ES-I3 (cell line): ENCODE measurements at regions not wholly inside any gene's neighbourhood (a gene's known extent, or its start where the extent isn't known, plus 50 kb on each side); places are given as distances from the start of the nearest gene placed in this dataset.

Experiments
- H3K36me3 ChIP-seq: 2 replicates; pipeline ENCODE4 v1.6.1; 2013; ENCODE audit warnings: mild to moderate bottlenecking, low read length, control low read depth, moderate library complexity; ENCODE audit not compliant: insufficient read depth
- H3K4me1 ChIP-seq: 2 replicates; pipeline ENCODE4 v1.6.1; 2013; ENCODE audit warnings: mild to moderate bottlenecking, control low read depth, low read length; ENCODE audit not compliant: insufficient read depth
- H3K9ac ChIP-seq: 2 replicates; pipeline ENCODE4 v1.6.1; 2013; ENCODE audit warnings: low read depth, mild to moderate bottlenecking, low read length, moderate library complexity
- H3K9me3 ChIP-seq: 2 replicates; pipeline ENCODE4 v1.6.1; 2013; ENCODE audit warnings: mild to moderate bottlenecking, low read length, moderate library complexity; ENCODE audit not compliant: control insufficient read depth, insufficient read depth

- no peaks in the 10 kb centered on the region for H3K36me3 ChIP-seq
- no peaks in the 10 kb centered on the region for H3K4me1 ChIP-seq
- no peak overlapping the region for H3K9ac ChIP-seq
- no peaks in the 10 kb centered on the region for H3K9me3 ChIP-seq
These were observed 98.3 kb downstream of the MEX3B start for GRCh38 chr15:81947548-81947947.

- no peaks in the 10 kb centered on the region for H3K4me1 ChIP-seq
- H3K36me3 ChIP-seq, result no peaks in the 10 kb centered on the region
- H3K9me3 ChIP-seq, result no peaks in the 10 kb centered on the region; the same call in 1 of the 2 replicates
- no peak overlapping the region for H3K9ac ChIP-seq
These were observed 100.7 kb downstream of the MEX3B start for GRCh38 chr15:81945014-81945615.

DNA sequence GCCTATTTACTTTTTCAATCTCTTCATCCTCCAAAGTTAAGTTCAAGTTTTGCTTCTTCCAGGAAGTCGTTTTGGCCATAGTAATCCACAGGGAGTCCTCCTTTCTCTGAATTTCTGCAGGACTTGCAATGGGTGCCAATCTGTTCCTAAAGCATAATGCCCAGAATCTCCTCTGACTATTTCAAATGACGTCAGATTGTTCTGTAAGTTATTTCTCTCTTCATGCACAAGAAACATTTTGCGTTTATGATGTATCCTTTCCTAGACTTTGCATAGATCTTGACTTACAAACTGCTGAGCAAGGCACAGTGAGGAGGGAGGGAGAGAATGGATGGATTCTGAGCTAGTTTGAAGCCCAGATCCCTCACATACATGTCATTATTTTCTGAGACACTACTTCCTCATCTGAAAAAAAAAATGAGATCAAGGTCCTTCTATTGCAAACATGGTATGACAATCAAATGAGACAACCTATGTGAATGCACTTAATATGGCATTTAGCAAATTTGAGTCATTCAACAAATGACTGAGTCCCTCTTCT lies 103.1 kb downstream of the MEX3B start:
- H3K9ac ChIP-seq, result no peak overlapping the region
- no peaks in the 10 kb centered on the region for H3K4me1 ChIP-seq
- no peaks in the 10 kb centered on the region for H3K36me3 ChIP-seq
- no peaks in the 10 kb centered on the region; the same call in 1 of the 2 replicates for H3K9me3 ChIP-seq

DNA sequence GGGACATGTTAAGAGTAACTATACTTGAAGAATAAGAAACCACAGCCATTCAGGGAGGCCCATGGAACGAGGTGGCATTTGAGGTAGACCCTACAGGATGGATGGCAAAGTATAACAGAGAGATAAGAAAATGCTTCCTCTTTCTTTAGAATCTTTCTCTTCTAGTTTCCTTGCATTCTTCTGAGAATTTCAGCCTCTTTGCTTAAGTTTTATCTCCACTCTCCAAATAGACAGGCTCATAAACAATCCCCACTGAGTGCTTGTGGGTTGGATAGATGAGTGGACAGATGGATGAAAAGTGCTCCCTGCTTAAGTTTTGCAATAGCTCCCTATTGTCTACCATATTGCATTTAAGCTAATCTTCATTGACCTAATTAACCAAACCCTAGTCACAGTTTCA lies 103.7 kb downstream of the MEX3B start:
- Histone ChIP-seq H3K9ac (no peak overlapping the region), H3K36me3 (no peaks in the 10 kb centered on the region), H3K4me1 (no peaks in the 10 kb centered on the region), H3K9me3 (no peaks in the 10 kb centered on the region; the same call in 1 of the 2 replicates)

DNA sequence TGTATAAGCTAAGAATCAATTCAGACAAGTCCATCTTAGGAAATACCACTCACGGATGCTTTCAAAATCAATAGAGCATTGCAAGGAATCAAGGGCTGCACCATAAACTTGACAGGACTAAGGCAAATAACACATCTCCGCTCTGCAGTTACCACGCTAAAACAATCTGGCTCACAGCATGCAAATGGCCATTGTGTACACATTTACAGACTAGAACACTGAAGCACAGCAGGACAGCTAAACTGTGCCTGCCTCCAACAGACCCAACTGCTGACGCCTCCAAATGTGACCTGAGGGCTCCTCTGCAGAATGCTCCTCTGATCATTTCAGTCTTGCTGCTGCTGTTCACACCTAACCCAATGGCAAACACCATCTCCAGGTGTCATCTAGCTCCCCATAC lies 104.3 kb downstream of the MEX3B start:
- Histone ChIP-seq H3K36me3 (no peaks in the 10 kb centered on the region), H3K9ac (no peak overlapping the region), H3K4me1 (no peaks in the 10 kb centered on the region), H3K9me3 (no peaks in the 10 kb centered on the region; the same call in 1 of the 2 replicates)

DNA sequence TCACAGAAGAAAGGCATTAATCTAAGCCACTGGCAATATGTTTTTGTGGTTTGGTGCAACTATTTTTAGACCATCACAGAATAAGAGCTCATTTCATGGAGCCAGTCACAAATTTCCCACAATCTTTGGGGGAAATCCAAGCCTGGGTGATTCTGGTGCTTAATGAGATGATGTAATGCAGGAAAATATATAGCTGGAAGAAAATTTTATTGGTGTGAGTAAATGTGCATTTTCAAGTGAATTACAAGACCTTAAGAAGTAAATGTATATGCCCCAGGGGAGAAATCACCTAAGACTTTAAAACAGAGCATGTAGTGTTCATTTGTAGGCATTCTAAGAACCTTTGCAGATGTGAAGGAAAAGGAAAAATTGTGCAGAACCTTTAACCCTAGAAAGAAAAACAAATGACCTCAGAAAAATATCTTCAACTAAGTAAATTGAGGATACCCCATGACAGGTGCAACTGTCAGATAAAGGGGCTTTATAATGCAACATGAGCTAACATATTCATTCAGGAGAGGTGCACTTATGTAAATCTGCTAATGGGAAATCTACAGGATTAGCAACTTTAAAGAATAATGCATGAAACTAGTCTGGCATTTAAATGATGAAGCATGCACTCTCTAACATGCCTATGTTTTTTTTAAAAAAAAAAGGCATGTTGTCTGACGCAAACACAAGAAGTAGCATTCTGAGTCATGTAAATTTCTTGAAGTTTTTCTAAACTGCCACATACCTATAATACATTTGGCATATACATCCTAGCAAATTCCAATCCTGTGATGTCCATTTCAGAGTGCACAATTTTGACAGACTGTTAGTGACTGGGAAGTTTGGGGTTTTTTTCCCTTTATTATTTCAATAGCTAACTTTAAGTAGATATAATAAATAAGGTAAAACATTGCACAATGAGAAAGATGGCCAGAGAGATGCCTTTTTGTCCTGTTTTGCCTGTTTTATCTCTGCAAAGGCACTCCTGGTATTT lies 105.1 kb downstream of the MEX3B start:
- Histone ChIP-seq H3K9me3 (no peaks in the 10 kb centered on the region; the same call in 1 of the 2 replicates), H3K9ac (no peak overlapping the region), H3K4me1 (no peaks in the 10 kb centered on the region), H3K36me3 (no peaks in the 10 kb centered on the region)

DNA sequence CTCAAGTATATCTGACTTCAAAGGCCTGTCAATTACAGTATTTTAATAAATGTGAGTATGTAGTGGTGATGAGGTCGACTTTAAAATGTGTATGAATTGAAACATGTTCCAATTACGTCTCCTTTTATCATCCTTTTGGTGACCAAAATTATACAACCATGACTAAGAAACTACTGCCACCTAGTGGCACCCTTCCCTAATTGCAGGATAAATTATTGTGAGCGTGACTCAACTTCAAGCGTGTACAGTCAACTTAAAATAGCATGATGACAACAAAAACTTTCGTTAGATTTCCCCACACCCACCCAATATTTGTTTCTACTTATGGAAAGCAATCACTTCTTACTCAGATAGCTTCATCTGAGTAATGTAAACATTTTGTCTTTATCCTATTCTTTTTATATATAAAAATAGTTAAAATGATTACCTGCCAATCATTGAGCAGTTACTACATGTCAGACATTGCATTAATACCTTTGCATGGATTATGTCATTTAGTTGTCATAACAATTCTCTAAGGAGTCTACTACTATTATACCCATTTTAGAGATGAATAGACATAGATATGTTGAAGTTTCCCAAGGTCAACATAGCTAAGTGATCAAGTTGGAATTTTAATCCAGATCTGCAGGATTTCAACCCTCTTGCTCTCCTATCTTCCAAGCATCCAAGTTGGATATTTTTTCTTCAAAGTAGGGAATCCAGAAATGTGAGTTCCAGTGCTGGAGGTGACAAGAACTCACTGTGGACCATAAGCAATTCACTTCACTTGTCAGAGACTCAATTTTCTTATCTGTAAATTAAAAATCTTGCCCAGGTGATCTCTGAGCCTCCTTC lies 106.0 kb downstream of the MEX3B start:
- Histone ChIP-seq H3K36me3 (no peaks in the 10 kb centered on the region), H3K9me3 (no peaks in the 10 kb centered on the region; the same call in 1 of the 2 replicates), H3K9ac (no peak overlapping the region), H3K4me1 (no peaks in the 10 kb centered on the region)

DNA sequence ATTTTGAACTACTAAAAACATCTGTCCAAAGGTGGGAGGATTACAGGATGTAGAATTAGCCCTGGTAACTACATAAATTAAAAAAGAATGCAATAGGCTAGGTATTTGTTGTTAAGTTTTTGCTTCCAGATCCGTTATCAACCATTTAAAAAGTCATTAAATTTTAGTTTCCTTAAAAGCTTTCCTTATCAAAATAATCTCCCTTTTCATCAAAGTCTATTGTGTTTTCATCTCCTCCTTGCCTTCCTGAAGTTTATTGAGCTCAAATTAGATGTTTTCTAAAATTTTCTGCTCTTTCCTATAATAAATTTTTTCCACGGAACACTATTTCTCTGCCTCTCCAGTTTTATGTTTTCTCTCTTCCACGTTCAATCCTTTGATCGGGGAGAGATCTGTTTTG lies 108.6 kb downstream of the MEX3B start:
- no peaks in the 10 kb centered on the region for H3K36me3 ChIP-seq
- H3K4me1 ChIP-seq, result no peaks in the 10 kb centered on the region
- H3K9me3 ChIP-seq, result no peaks in the 10 kb centered on the region; the same call in 1 of the 2 replicates
- no peak overlapping the region for H3K9ac ChIP-seq

DNA sequence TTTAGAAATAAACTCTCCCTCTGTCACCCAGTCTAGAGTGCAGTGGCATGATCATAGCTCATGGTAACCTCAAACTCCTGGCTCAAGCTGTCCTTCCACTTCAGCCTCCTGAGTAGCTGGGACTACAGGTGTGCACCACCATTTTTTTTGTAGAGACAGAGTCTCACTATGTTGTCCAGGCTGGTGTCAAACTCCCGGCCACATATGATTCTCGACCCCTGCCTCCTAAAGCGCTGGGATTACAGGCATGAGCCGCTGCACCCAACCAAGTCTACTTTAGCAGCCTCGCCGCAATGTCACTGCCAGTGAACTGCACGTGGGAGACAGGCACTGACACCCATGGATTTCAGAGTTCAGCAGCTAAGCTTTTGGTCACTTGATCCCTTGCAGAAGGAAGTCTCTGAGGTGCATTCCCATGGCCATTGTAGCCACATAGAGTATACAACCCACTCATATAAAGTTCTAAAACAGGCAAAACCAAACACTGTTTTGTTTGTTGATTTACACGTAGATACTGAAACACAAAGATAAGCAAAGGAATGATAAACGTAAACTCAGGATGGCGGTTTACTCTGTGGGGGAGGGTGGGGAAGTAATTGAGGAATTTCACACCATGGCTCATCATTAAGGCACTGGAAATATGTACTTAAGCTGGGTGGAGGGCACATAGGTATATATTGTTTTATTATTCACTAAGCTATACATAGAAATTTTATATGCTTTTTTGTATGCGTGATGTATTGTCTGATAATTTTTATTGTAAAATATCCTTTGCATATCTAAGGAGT lies 115.0 kb downstream of the MEX3B start:
- no peaks in the 10 kb centered on the region for H3K9me3 ChIP-seq
- H3K4me1 ChIP-seq, result no peaks in the 10 kb centered on the region
- H3K9ac ChIP-seq, result no peak overlapping the region
- no peaks in the 10 kb centered on the region for H3K36me3 ChIP-seq

GRCh38 chr15:81929557-81929956 lies 116.3 kb downstream of the MEX3B start:
- H3K4me1 ChIP-seq, result no peaks in the 10 kb centered on the region
- H3K36me3 ChIP-seq, result no peaks in the 10 kb centered on the region
- no peak overlapping the region for H3K9ac ChIP-seq
- H3K9me3 ChIP-seq, result no peaks in the 10 kb centered on the region

DNA sequence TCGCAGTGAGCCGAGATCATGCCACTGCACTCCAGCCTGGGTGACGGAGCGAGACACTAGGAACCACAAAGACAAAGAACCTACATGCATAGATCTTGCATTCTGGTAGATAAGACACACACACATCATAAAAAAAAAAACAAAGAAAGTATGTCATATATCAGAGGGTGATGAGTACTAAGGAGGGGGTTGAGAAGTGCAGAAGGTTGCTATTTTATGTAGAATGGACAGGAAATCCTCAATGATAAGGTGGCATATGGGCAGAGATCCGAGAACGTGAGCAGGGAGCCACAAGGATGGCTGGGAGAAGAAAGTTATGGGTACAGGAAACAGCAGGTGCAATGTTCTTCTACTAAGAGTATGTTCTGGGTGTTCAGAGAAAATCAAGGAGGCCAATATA lies 118.8 kb downstream of the MEX3B start:
- no peaks in the 10 kb centered on the region for H3K4me1 ChIP-seq
- H3K9ac ChIP-seq, result no peak overlapping the region
- 0 out of 2 replicates have a peak, but pooled peaks cover 3% of the 10 kb centered on the region for H3K9me3 ChIP-seq
- no peaks in the 10 kb centered on the region for H3K36me3 ChIP-seq

GRCh38 chr15:81924729-81925128 lies 121.1 kb downstream of the MEX3B start:
- Histone ChIP-seq H3K9ac (no peak overlapping the region), H3K4me1 (no peaks in the 10 kb centered on the region), H3K36me3 (no peaks in the 10 kb centered on the region), H3K9me3 (0 out of 2 replicates have a peak, but pooled peaks cover 5% of the 10 kb centered on the region)

- H3K36me3 ChIP-seq, result no peaks in the 10 kb centered on the region
- no peaks in the 10 kb centered on the region for H3K4me1 ChIP-seq
- H3K9ac ChIP-seq, result no peak overlapping the region
- 0 out of 2 replicates have a peak, but pooled peaks cover 11% of the 10 kb centered on the region for H3K9me3 ChIP-seq
These were observed 122.1 kb downstream of the MEX3B start for GRCh38 chr15:81923561-81924350.
